Gastrocnemius medialis (tissue), 4 donors: ENCODE measurements at regions not wholly inside any gene's neighbourhood (a gene's known extent, or its start where the extent isn't known, plus 50 kb on each side); places are given as distances from the start of the nearest gene placed in this dataset.

Experiments used
- ATAC-seq, 2 donors: fragments of 150-250 bp; one replicate each; pipeline ENCODE4 v1.9.1; 2016
- DNase-seq, 2 donors: peaks; one replicate each; pipeline ENCODE4 v3.0.0-alpha.2; 2019
- H3K27ac ChIP-seq, 4 donors: fragments of 200-600 bp; sonication (generic); 1 replicate in 1 of 4; 2 replicates in 3 of 4; pipeline ENCODE4 v1.5.1; 2016 to 2018; ENCODE audit warnings: mild to moderate bottlenecking in 2 of 4, moderate library complexity in 1 of 4
- H3K27me3 ChIP-seq, 3 donors: fragments of 200-600 bp; sonication (generic) in 2 of 3; 1 replicate in 1 of 3; 2 replicates in 2 of 3; pipeline versions ENCODE4 v1.5.1 to v1.6.0; 2016 to 2019; ENCODE audit warnings: mild to moderate bottlenecking in 1 of 3, moderate library complexity in 1 of 3
- H3K36me3 ChIP-seq, 2 donors: fragments of 200-600 bp; sonication (generic) in 1 of 2; one replicate each; pipeline ENCODE4 v1.5.1; 2017 to 2018
- H3K4me1 ChIP-seq, 2 donors: fragments of 200-600 bp; sonication (generic) in 1 of 2; one replicate each; pipeline ENCODE4 v1.5.1; 2016 to 2017; ENCODE audit warnings: mild to moderate bottlenecking in 2 of 2
- H3K4me3 ChIP-seq, 4 donors: fragments of 200-600 bp; sonication (generic) in 3 of 4; 1 replicate in 1 of 4; 2 replicates in 3 of 4; pipeline ENCODE4 v1.5.1; 2016 to 2019; ENCODE audit warnings: mild to moderate bottlenecking in 2 of 4
- H3K9me3 ChIP-seq, 3 donors: fragments of 200-600 bp; sonication (generic) in 2 of 3; 1 replicate in 1 of 3; 2 replicates in 2 of 3; pipeline ENCODE4 v1.5.1; 2016 to 2019
- CTCF ChIP-seq, 5 experiments: fragments of 450-650 bp in 3 of 5; fragments of 200-600 bp in 2 of 5; sonication (generic) in 2 of 5; IDR thresholded peaks in 4 of 5; conservative IDR thresholded peaks in 1 of 5; 1 replicate in 4 of 5; 2 replicates in 1 of 5; pipeline ENCODE4 v1.5.1; 2016 to 2019; ENCODE audit warnings: antibody characterized with exemption in 5 of 5, mild to moderate bottlenecking in 3 of 5, moderate library complexity in 3 of 5
- POLR2A ChIP-seq, 2 donors: fragments of 450-650 bp; IDR thresholded peaks; one replicate each; pipeline ENCODE4 v1.6.1; 2017; ENCODE audit warnings: antibody characterized with exemption in 2 of 2, mild to moderate bottlenecking in 2 of 2, moderate library complexity in 2 of 2
- in situ Hi-C, 4 donors: fragments of 200-750 bp; cut with MboI; loops; one replicate each; pipeline versions ENCODE4 v1.15.0 to v1.8.0; 2017; ENCODE audit warnings: low sequenced_read_pairs in 4 of 4
- intact Hi-C: fragments of 100-400 bp; cut with DNase I; formaldehyde crosslinking; loops from one replicate; pipeline ENCODE4 v1.15.1; 2023; ENCODE audit warnings: low total_unique reads

GRCh38 chr10:131516285-131516684, 204.8 kb upstream of the TCERG1L start:
- intact Hi-C loops (no loop called here), in situ Hi-C loops (no loop called here)
- ATAC-seq (no peak), DNase-seq (no peak)
- H3K9me3 ChIP-seq: no peaks in the 10 kb centered on the region
- TF ChIP-seq CTCF (IDR thresholded peaks at IDR 0.05 in 4 of 5, conservative IDR thresholded peaks at IDR 0.05 in 1 of 5) (no peak), POLR2A (IDR thresholded peaks at IDR 0.05) (no peak)
- no peaks in the 10 kb centered on the region for H3K36me3 ChIP-seq
- no peak overlapping the region for H3K27ac ChIP-seq
- no peak overlapping the region for H3K4me3 ChIP-seq
- no peaks in the 10 kb centered on the region for H3K27me3 ChIP-seq
- H3K4me1 ChIP-seq: no peaks in the 10 kb centered on the region

GRCh38 chr10:131517781-131518180, 206.3 kb upstream of the TCERG1L start:
- intact Hi-C loops: no loop called here
- DNase-seq (no peak), ATAC-seq (no peak)
- Histone ChIP-seq H3K4me1 (no peaks in the 10 kb centered on the region), H3K9me3 (no peaks in the 10 kb centered on the region), H3K27ac (no peak overlapping the region), H3K27me3 (no peaks in the 10 kb centered on the region), H3K36me3 (no peaks in the 10 kb centered on the region), H3K4me3 (no peak overlapping the region)
- TF ChIP-seq CTCF (IDR thresholded peaks at IDR 0.05 in 4 of 5, conservative IDR thresholded peaks at IDR 0.05 in 1 of 5) (no peak), POLR2A (IDR thresholded peaks at IDR 0.05) (no peak)
- in situ Hi-C loops: no loop called here

- intact Hi-C loops: no loop called here
- H3K4me1 ChIP-seq: no peaks in the 10 kb centered on the region
- peaks cover 0 to 5% (median 0%) of the 10 kb centered on the region in 3 donors for H3K27me3 ChIP-seq
- no peak overlapping the region for H3K27ac ChIP-seq
- no peaks in the 10 kb centered on the region for H3K36me3 ChIP-seq
- in situ Hi-C loops: no loop called here
- DNase-seq (no peak), ATAC-seq (no peak)
- H3K4me3 ChIP-seq: no peak overlapping the region
- no peaks in the 10 kb centered on the region for H3K9me3 ChIP-seq
- TF ChIP-seq CTCF (IDR thresholded peaks at IDR 0.05 in 4 of 5, conservative IDR thresholded peaks at IDR 0.05 in 1 of 5) (no peak), POLR2A (IDR thresholded peaks at IDR 0.05) (no peak)
Measured at GRCh38 chr10:131519723-131520605, 208.4 kb upstream of the TCERG1L start.

- no peak overlapping the region for H3K4me3 ChIP-seq
- H3K27ac ChIP-seq: no peak overlapping the region
- H3K36me3 ChIP-seq: no peaks in the 10 kb centered on the region
- H3K27me3 ChIP-seq: no peaks in the 10 kb centered on the region
- in situ Hi-C loops: no loop called here
- intact Hi-C loops: no loop called here
- TF ChIP-seq POLR2A (IDR thresholded peaks at IDR 0.05) (no peak), CTCF (IDR thresholded peaks at IDR 0.05 in 4 of 5, conservative IDR thresholded peaks at IDR 0.05 in 1 of 5) (no peak)
- no peak for ATAC-seq
- no peak for DNase-seq
- no peaks in the 10 kb centered on the region for H3K4me1 ChIP-seq
- H3K9me3 ChIP-seq: no peaks in the 10 kb centered on the region
Measured at GRCh38 chr10:131531265-131532190, 220.0 kb upstream of the TCERG1L start.
